CD4-positive, alpha-beta T cell treated with Interleukin-1 beta for 1 hour (primary cell): ENCODE measurements at regions not wholly inside any gene's neighbourhood (a gene's known extent, or its start where the extent isn't known, plus 50 kb on each side); places are given as distances from the start of the nearest gene placed in this dataset.

Experiments used
- DNase-seq, 2 donors: peaks; one replicate each; pipeline ENCODE4 v3.0.0-alpha.2; 2020 to 2022

- no peak for DNase-seq
These were observed 423.2 kb downstream of the MN1 start for GRCh38 chr22:27378311-27378800.

- no peak for DNase-seq
These were observed 422.6 kb downstream of the MN1 start for GRCh38 chr22:27378995-27379394.

GRCh38 chr22:27380855-27381254, 420.7 kb downstream of the MN1 start:
- DNase-seq, result no peak

- no peak for DNase-seq
These were observed 420.0 kb downstream of the MN1 start for GRCh38 chr22:27381552-27381951.

GRCh38 chr22:27381960-27382742, 419.4 kb downstream of the MN1 start:
- DNase-seq, result no peak

- no peak for DNase-seq
These were observed 418.6 kb downstream of the MN1 start for GRCh38 chr22:27382947-27383346.

- DNase-seq, result no peak
These were observed 417.7 kb downstream of the MN1 start for GRCh38 chr22:27383896-27384295.

- no peak for DNase-seq
These were observed 416.1 kb downstream of the MN1 start for GRCh38 chr22:27385261-27385998.

GRCh38 chr22:27386186-27386585, 415.4 kb downstream of the MN1 start:
- DNase-seq, result no peak

- no peak for DNase-seq
These were observed 414.0 kb downstream of the MN1 start for GRCh38 chr22:27387561-27387960.

GRCh38 chr22:27388090-27388600, 413.4 kb downstream of the MN1 start:
- DNase-seq, result no peak

- DNase-seq, result no peak
These were observed 411.9 kb downstream of the MN1 start for GRCh38 chr22:27389727-27390075.

- DNase-seq, result no peak
These were observed 410.3 kb downstream of the MN1 start for GRCh38 chr22:27391092-27391770.

- no peak for DNase-seq
These were observed 408.2 kb downstream of the MN1 start for GRCh38 chr22:27393371-27393770.

GRCh38 chr22:27394806-27395404, 406.7 kb downstream of the MN1 start:
- DNase-seq, result no peak

- DNase-seq, result no peak
These were observed 404.3 kb downstream of the MN1 start for GRCh38 chr22:27397036-27397953.

GRCh38 chr22:27397954-27398342, 403.6 kb downstream of the MN1 start:
- no peak for DNase-seq

- no peak for DNase-seq
These were observed 402.4 kb downstream of the MN1 start for GRCh38 chr22:27399161-27399560.

- no peak for DNase-seq
These were observed 400.7 kb downstream of the MN1 start for GRCh38 chr22:27400811-27401210.

GRCh38 chr22:27401321-27401720, 400.2 kb downstream of the MN1 start:
- no peak for DNase-seq

GRCh38 chr22:27404441-27404840, 397.1 kb downstream of the MN1 start:
- no peak for DNase-seq
